Fibroblast of peridontal ligament (primary cell): ENCODE measurements at regions not wholly inside any gene's neighbourhood (a gene's known extent, or its start where the extent isn't known, plus 50 kb on each side); places are given as distances from the start of the nearest gene placed in this dataset.

Source experiments
- DNase-seq: peaks from one replicate; pipeline ENCODE4 v3.0.0-alpha.2; 2010; ENCODE audit errors: extremely low read depth

DNA sequence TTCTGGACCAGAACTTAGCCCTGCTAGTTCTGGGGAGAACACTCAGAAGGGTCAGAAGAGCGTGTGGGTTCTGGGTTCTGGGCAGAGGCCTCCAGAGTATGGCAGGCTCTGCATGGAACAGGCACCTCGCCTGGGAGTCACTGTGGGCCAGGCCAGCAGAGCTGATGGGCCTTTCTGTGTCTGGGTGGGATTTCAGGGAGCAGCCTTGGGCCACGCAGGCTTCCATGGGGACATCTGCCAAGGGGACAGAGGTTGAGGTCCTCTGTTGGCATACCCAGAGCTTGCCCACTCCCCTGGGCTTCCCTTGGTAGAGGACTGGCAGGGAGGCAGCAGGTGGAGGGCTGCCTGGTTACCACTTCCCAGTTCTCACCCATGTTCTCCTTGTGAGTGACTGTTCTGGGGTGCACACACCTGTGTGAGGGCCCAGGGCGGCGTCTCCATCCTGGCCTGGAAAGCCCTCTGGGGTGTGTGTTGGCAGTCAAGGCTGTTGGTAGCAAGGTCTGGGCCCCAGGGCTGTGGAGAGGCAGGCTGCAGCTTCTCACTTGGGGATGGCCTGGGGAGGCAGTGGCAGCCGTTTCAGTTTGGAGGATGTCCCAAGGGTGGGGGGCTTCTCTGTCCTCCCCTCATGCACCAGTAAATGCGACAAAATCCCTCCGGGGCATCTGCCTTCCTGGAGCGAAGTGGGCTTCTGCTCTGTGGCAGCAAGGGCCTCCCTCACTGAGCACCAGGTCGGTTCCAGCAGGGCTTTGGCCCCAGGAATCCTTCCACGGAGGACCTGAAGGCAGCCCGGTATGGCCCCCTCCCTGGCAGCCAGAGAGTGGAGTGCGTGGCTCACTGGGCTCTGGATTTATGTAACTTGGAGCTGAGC lies 74.6 kb upstream of the HDAC4 start:
- no peak for DNase-seq

DNA sequence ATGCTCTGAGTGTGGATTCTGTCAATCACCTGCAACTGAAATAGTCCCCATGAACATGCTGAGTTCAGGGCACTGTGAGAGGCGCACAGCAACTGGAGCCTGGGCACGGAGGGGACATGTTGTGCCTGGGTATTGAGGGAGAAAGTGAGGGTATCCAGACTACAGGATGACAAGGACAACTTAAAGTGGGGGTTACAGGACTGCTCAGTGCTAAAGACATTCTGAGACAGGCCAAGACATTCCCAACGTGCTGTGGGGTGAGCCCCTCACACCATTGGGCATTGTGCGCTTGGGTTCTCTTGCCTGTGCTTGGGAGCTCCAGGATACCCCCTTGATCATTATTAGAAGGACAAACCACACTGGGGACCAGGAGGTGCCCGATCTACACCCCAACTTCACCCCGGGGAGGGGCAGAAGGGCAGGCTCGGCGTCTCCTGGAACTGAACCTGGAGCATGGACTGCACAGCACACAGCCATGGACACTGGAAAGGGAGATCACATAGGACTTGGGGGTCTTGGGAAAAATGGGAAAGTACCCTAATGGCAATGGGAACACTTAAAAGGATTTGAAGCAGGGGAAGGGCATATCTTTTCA lies 72.5 kb upstream of the HDAC4 start:
- DNase-seq = no peak

DNA sequence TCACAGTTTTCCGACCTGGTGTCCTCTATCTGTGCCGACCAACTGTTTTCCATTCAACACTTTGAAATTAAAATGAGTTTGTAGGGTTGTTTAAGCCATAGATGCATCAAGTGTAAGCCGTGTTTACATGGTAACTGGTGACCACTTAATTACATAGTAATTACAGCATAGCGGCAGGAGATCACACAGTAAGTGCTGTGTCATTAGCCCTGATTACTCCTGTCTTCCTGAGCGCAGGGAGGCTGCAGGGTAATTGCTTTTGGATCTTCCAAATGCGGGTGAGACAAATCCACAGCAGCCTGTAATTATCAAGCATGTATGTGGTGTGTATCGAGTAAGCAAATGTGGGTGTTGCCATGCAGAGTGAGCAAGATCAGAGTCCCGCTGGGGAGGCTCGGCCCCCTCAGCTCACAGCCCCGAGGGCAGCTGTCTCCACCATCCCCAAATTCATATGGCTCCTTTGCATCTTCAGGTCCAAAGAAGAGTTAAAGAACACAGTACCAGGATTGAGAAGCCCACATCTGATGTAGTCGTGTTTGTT lies 71.5 kb upstream of the HDAC4 start:
- no peak for DNase-seq

DNA sequence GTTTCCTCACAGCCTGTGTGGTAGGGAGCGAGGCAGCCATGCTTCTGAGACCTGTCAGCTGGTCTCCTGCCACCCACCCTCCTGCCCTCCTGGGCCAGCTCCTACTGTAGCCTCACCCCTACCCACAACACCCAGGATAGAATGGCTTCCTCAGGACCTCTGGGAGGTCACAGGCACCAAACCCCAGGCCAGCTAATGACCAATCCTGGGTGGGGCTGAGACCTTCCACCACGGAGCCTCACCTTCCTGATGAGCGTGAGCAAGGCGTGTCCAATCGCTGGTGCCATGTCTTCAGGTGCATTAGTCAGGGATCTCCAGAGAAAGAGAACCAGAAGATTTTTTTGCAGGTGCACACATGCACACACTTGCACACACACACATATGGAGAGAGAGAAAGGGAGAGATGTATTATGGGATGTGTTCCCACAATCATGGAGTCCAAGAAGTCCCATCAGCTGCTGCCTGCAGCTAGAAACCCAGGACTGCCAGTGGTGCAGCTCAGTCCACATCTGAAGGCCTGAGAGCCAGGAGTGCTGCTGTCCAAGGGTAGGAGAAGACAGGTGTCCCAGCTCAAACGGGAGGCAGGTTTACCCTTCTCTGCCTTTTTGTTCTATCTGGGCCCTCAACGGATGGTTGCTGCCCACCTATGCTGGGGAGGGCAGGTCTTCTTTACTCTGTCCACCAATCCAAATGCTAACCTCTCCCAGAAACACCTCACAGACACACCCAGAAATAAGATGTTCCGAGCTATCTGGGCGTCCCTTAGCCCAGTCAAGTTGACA lies 70.4 kb upstream of the HDAC4 start:
- DNase-seq = no peak

DNA sequence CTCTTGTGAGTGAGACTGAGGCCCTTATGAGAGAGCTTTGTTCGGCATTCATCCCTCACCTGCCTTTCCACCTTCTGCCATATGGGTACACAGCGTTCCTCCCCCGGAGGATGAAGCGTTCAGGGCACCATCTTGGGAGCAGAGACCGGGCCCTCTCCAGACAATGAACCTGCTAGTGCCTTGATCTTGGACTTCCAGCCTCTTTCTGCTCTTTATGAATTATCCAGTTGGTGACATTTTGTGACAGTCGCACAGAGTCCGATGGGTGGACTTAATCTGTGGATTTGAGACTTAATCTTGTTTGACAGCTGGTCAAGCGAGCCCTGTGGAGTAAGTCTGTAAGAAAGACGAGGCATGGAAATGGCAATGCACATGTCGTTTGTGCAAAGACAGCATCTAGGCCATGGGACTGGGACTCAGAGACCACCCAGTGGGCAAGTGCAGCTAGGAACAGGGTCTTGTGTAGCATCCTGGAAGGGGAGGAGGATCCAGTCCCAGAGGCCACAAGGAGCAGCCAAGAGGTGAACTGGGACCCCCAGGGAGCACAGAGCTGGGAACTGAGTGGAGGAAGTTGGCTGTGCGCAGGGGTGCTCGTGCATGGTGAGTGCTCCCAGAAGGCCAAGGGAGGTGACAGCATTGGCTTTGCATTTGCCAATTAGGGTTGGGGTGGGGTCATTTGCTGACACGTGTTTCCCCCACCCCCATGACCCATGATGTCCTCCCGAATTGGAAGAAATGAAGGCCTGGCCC lies 69.5 kb upstream of the HDAC4 start:
- no peak for DNase-seq

DNA sequence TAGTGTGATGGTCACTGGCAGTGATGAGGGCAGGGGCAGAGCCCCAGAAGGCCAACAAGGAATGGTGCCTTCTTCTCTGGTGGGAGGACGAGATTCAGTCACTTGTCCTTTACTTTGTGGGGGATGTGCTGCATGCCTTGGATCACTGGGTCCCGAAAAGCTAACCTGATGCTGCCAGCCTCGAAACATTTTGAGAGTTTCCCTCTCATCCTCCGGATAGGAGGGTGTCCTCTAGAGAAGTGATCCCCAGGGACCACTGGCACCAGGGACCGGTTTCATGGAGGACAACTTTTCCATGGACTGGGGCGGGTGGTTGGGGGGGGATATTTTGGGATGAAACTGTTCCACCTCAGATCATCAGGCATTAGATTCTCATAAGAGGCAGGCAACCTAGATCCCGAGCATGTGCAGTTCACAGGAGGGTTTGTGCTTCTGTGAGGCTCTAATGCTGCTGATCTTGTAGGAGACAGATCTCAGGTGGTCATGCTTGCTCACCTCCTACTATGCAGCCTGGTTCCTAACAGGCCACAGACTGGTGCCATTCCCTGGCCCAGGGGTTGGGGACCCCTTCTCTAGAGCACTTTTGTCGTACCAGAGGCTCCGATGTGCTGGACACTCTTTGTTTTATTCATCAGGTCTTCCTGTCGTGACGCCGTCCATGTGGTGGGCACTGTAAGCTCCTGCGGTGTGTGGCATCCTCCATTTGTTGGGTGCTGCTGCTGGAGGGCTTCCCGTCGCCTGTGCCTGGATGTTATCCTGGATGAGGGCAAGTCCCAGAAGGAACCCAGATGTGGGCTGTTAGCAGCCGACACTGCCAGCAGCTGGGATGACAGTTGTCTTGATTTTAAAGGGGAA lies 68.5 kb upstream of the HDAC4 start:
- DNase-seq = no peak

DNA sequence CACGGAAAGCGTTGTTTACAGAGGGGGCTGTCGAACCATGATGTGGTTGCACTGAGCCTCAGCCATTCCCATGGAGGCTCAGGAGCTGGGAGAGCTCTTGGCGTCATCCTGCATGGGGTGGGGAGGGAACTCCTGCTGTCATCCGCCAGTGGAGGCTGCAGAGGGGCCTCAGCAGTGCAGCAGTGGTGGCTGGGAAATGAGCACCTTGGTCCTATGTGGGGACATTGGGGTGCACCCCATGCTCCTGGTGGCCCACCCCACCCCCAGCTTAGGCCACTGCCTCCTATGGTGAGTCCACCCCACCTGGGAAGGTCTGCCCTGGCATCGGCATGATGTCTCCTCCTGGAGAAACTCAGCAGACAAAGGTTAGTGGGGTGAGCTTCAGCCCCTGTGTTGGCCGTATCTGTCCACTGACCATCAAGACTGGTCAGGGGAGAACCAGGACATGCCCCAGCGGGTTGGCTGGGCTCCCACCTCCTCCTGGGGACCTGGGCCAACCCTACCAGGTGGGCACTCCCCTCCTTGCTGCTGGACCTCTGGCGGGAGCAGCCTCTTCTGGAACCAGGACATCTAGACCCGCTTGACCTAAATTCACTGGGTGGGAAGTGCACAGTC lies 67.8 kb upstream of the HDAC4 start:
- no peak for DNase-seq

DNA sequence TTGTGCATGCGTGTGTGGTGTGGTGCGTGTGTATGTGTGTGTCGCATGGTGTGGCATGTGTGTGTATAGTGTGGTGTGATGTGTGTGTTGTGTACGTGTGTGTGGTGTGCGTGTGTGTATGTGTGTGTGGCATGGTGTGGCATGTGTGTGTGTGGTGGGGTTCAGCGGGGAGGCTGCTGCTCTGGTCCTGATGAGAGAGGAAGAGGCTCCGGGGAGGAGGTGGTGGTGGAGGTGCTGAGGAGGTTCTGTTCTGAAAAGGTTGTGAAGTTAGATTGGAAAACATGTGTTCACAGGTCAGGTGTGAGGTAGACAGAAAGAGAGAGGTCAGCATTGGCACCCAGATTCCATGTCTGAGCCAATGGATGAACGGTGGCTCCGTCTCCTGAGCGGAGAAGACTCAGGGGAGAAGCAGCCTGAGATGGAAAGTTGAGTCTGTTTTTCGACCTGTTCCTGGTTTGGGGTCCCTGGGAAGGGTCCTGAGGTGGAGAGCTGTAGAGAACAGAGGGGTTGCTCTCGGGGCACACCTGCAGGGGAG lies 67.2 kb upstream of the HDAC4 start:
- DNase-seq = no peak

DNA sequence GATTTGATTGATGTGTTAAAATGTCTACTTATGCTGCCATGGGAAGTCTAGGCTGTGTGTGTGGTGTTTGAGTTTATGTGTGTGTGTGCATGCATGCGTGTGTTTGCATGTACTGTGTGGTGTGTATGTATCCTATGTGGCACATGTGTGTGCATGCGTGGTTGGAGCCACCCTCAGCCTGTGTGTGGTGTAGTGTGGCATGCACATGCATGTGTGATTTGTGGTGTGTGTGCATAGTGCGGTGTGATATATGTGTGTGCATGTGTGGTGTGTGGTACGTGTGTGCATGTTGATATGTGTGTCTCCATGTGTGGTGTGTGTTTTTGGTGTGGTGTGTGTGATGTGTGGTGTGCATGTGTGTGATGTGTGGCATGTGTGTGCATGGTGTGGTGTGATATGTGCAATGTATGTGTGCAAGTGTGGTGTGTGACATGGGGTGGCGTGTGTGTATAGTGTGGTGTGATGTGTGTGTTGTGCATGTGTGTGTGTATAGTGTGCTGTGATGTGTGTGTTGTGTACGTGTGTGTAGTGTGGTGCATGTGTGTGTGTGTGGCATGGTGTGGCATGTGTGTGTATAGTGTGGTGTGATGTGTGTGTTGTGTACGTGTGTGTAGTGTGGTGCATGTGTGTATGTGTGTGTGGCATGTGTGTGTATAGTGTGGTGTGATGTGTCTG lies 66.6 kb upstream of the HDAC4 start:
- DNase-seq = no peak

DNA sequence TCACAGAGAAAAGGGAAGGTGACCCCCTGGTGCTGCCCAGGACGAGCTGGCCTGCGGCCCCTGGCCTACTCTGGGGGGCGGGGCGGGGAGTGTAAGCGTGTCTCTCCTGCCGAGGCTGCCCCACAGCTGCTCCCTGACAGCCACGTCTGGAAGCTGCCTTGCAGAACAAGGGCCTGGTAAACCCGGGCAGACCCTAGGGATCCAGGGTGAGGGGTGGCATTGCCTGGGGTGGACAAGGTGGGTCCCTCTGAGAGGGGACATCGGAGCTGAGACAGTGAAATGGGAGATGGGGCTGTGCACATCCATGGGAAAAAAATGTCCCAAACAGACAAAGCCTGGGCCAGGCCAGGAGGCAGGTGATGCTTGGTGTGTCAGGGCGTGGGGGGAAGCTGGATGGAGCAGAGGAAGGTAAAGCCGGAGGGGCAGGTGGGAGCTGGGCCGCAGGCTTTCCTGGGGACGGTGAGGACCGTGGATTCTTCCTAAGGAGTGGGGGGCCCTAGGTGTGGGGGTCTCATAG lies 66.0 kb upstream of the HDAC4 start:
- DNase-seq = no peak

DNA sequence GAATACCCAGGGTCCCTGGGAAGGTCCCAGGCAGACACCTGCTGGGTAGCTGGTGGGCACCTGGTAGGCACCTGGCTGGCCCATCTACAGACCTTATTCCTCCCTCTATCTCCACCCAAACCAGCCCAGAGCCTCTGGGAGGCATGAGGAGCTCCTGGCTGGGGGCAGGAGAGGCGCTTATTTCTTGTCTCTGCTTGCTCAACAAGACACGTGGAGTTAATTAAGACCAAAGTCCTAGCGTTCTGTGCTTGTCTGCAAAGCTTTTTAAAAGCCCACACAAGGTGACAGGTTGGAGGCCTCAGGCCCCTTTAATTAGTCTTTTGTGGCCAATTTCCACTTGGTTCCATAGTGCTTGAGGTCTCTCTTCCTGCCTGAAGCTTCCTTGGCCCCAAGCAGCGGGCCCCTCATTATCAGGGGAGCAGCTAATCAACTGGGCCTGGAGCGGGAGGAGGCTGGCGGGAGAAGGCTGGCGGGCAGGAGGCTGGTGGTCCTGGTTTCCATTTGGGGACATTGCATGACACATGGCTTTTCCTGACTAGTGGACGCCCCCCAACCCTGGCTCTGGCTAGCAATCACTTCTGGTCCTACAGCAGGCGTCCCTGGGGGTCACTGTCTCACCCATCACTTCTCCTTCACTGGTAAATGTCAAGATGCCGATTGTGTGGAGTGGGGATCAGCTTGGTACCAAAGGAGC lies 65.4 kb upstream of the HDAC4 start:
- DNase-seq = no peak

DNA sequence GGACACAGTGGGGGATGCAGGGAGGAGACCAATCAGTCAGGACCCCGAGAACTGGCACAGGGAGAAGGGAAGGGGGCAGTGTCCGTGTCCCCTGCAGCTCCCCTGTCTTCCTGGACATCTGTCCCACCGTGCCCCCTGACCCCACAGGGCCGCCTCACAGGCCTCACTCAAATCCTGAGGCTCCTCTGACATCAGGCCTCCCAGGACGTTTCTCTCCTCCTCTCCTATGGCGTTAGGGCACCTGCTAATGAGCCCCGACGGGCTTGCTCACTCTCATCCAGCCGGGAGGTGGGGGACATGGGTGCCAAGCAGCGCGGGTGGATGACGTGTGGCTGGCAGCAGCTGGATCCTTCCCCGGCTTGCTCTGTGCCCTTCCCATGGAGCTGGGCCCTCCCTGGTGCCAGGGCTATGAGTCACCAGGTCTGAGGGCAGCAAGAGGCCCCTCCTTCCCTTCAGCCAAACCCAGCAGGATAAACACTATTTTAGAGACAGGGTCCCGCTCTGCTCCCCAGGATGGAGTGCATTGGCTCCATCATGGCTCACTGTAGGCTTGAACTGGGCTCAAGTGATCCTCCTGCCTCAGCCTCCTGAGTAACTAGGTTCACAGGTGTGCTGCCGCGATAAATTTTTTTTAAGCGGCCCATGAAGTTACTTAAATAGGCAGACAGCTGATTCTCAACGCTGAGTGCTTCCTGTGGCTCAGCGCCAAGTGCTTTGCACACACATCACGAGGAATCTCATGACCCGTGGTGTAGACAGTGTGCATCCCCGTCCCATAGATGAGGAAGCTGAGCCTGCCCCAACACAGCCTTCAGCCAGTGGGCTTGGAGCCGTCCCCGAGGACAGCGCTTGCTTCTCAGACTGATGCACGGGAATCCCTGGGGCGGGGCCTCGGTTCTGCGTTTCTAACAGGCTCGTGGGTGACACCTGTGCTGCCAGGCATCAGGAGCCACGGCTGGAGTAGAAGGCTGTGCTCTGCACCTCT lies 64.5 kb upstream of the HDAC4 start:
- no peak for DNase-seq

DNA sequence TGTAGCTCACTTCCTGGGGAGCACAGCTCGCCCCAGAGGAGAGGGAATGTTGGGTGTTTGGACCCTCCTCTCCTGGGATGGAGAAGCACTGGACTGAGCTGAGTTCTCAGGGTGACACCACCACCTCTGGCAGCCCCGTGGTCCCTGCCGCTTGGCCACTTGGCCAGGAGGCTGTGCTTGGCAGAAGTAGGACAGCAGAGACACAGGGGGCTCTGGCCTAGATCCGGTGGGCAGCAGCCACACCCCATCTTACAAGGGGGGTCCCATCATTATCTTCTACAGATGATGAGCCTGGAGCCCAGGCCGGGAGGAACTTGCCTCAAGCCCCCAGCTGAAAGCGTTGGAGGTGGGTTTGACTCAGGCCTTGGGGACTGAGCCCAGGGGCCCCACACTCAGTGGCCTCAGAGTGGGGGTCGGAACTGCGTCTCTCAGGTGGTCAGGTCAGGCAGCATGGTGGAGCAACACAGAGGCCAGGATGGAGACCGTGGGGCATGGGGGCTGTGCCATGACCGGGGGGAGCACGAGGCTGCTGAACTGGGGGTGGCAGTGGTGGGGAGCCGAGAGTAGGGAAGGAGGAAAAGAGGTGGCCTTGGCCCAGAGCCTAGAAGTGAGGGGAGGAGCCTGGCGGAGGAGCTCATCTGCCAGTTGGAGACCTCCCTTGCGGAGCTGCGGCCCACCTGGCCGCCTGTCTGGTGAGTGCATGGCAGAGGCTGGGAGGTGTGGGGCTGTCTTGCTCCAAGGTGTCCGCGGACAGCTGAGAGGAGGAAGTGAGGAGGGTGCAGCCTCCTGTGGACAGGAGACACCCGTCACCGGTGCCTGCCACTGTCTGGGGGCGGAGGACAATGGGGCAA lies 63.6 kb upstream of the HDAC4 start:
- DNase-seq = no peak

DNA sequence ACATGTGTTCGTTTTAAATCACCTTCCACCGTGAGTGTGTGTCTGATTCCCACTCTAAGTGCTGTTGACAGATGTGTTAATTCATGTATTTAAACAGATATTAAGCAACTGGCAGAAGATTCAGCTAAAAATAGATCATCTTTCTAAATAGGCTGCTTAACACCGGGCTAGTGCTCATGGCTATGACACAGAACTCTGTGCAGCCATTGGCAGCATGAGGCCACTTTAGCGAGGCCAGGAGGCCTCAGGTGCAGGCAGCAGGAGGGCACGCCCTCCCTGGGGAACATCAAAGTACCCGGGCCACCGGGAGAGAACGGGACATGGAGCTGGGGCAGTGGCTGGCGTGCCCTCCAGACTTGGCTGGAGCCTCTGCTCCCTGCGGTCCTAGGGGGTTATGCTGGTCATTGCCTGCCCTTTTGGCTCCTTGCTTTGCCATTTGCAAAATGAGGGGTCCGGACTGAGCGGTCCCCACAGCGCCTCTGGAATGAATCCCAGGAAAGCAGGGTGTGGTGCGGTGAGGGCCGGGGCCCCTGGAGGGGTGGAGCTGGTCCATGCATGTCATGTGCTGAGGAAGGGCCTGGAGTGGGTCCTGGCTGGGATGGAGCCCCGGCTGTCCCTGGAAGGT lies 62.8 kb upstream of the HDAC4 start:
- no peak for DNase-seq

DNA sequence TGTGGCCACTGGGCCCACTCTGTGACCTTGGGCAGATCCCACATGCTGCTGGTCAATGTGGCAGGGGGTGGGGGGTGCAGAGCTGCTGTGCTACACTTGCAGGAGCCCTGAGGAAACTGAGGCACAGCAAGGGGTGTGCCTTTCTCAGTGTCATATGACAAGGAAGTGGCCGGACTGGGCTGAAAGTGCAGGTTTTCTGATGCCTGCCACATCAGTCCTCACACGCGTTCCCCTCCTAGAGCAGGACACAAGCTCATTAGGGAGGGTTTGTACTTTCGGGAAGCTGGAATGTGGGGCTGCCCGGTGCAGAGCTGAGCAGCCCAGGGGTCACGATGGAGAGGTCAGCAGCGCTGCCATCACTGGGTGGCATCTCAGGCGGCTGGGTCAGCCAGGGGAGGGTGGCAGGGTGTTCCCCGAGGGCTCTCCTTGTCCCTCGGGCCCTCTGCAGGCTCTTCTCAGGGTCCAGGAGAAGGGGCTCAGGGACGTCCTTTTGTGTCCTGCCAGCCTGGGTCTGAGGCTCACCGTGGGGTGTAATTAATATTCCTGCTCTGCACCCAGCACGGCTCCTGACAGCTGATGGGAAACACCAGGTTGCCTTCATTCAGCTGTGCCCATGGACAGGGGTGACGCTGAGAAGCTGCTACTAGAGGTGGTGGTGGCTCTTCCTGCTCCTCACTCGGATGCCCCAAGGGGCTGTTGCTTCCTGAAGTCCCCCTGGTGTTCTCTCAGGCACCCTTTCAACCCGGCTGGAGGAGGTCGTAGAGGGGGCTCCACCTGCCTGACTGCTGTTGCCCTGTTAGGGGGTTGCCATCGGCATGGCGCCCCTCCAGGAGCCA lies 62.1 kb upstream of the HDAC4 start:
- DNase-seq = no peak
